Loucy (cell line): ENCODE measurements at regions not wholly inside any gene's neighbourhood (a gene's known extent, or its start where the extent isn't known, plus 50 kb on each side); places are given as distances from the start of the nearest gene placed in this dataset.

Source experiments
- H2AFZ ChIP-seq: fragments of 200-600 bp; sonication (generic); 2 replicates; pipeline ENCODE4 v1.6.0; 2016; ENCODE audit warnings: antibody characterized with exemption, mild to moderate bottlenecking, low read length, moderate library complexity
- H3F3A ChIP-seq: fragments of 200-600 bp; 2 replicates; pipeline ENCODE4 v1.6.0; 2016; ENCODE audit warnings: antibody characterized with exemption, low read depth, mild to moderate bottlenecking
- H3K27me3 ChIP-seq: fragments of 200-600 bp; sonication (generic); 2 replicates; pipeline ENCODE4 v1.6.1; 2014; ENCODE audit warnings: low read length, mild to moderate bottlenecking; ENCODE audit not compliant: insufficient read depth, poor library complexity, severe bottlenecking
- H3K36me3 ChIP-seq: fragments of 200-600 bp; sonication (generic); 2 replicates; pipeline ENCODE4 v1.6.1; 2016; ENCODE audit warnings: low read length; ENCODE audit not compliant: insufficient read depth
- H3K4me1 ChIP-seq: fragments of 200-600 bp; sonication (generic); 2 replicates; pipeline ENCODE4 v1.5.1; 2014; ENCODE audit warnings: low read length, mild to moderate bottlenecking; ENCODE audit not compliant: insufficient read depth, poor library complexity, severe bottlenecking
- H3K4me2 ChIP-seq: fragments of 200-600 bp; sonication (generic); 2 replicates; pipeline ENCODE4 v1.6.0; 2014; ENCODE audit warnings: antibody characterized with exemption, low read length, low read depth, mild to moderate bottlenecking; ENCODE audit not compliant: poor library complexity, severe bottlenecking
- H3K4me3 ChIP-seq: fragments of 200-600 bp; sonication (generic); 2 replicates; pipeline ENCODE4 v1.5.1; 2014; ENCODE audit warnings: low read length, mild to moderate bottlenecking, mixed read lengths; ENCODE audit not compliant: poor library complexity, severe bottlenecking
- H3K79me2 ChIP-seq: fragments of 200-600 bp; sonication (generic); 2 replicates; pipeline ENCODE4 v1.6.1; 2014; ENCODE audit warnings: low read length; ENCODE audit not compliant: insufficient read depth
- H3K9ac ChIP-seq: fragments of 200-600 bp; sonication (generic); 2 replicates; pipeline ENCODE4 v1.6.0; 2014; ENCODE audit warnings: mild to moderate bottlenecking, low read depth, low read length, moderate library complexity; ENCODE audit not compliant: poor library complexity, severe bottlenecking
- H3K9me2 ChIP-seq: fragments of 200-600 bp; sonication (generic); replicated peaks from 2 replicates; pipeline ENCODE4 v1.6.1; 2016; ENCODE audit warnings: low read depth, low read length, mixed read lengths
- H3K9me3 ChIP-seq: fragments of 200-600 bp; sonication (generic); 2 replicates; pipeline ENCODE4 v1.6.1; 2014; ENCODE audit warnings: mild to moderate bottlenecking, antibody characterized with exemption, low read length, low read depth; ENCODE audit not compliant: insufficient read depth
- H4K20me1 ChIP-seq: fragments of 200-600 bp; sonication (generic); 2 replicates; pipeline ENCODE4 v1.6.0; 2014; ENCODE audit warnings: antibody characterized with exemption, low read length, mild to moderate bottlenecking; ENCODE audit not compliant: insufficient read depth, poor library complexity, severe bottlenecking
- CTCF ChIP-seq: fragments of 200-600 bp; sonication (generic); conservative IDR thresholded peaks from 2 replicates; pipeline ENCODE4 v1.5.1; 2014; ENCODE audit warnings: mild to moderate bottlenecking, antibody characterized with exemption, low read length
- EZH2phosphoT487 ChIP-seq: fragments of 200-600 bp; IDR thresholded peaks from 2 replicates; pipeline ENCODE4 v1.6.1; 2018; ENCODE audit warnings: antibody characterized with exemption, mild to moderate bottlenecking, moderate library complexity, borderline replicate concordance

- Histone ChIP-seq H2AFZ (no peak overlapping the region), H3K4me3 (no peak overlapping the region), H3K27me3 (no peaks in the 10 kb centered on the region), H3K9ac (no peak overlapping the region), H3K9me3 (no peaks in the 10 kb centered on the region), H4K20me1 (no peaks in the 10 kb centered on the region), H3F3A (no peaks in the 10 kb centered on the region), H3K79me2 (no peaks in the 10 kb centered on the region), H3K9me2 (no peaks in the 10 kb centered on the region), H3K4me1 (peaks cover 3% of the 10 kb centered on the region), H3K36me3 (no peaks in the 10 kb centered on the region), H3K4me2 (no peak overlapping the region)
- TF ChIP-seq EZH2phosphoT487 (no peak), CTCF (peak; percentile 67)
These were observed 76.3 kb upstream of the GLS start for GRCh38 chr2:190804182-190804795.

GRCh38 chr2:190805126-190805525 is 75.5 kb upstream of the GLS start:
- H2AFZ ChIP-seq = no peak overlapping the region
- no peaks in the 10 kb centered on the region for H3K27me3 ChIP-seq
- TF ChIP-seq CTCF (no peak), EZH2phosphoT487 (no peak)
- H4K20me1 ChIP-seq = no peaks in the 10 kb centered on the region
- H3K4me3 ChIP-seq = no peak overlapping the region
- H3K9ac ChIP-seq = no peak overlapping the region
- H3K9me2 ChIP-seq = no peaks in the 10 kb centered on the region
- no peaks in the 10 kb centered on the region for H3K36me3 ChIP-seq
- no peaks in the 10 kb centered on the region for H3K79me2 ChIP-seq
- H3K9me3 ChIP-seq = no peaks in the 10 kb centered on the region
- peaks cover 9% of the 10 kb centered on the region for H3K4me1 ChIP-seq
- no peak overlapping the region for H3K4me2 ChIP-seq
- no peaks in the 10 kb centered on the region for H3F3A ChIP-seq

- Histone ChIP-seq H3K79me2 (no peaks in the 10 kb centered on the region), H2AFZ (0 out of 2 replicates have a peak overlapping the region, but pooled peaks have one; percentile 6), H3K4me3 (no peak overlapping the region), H3K9ac (no peak overlapping the region), H3K9me2 (no peaks in the 10 kb centered on the region), H3K4me2 (no peak overlapping the region), H3F3A (no peaks in the 10 kb centered on the region), H3K36me3 (no peaks in the 10 kb centered on the region), H3K27me3 (no peaks in the 10 kb centered on the region), H3K4me1 (peaks cover 9% of the 10 kb centered on the region), H3K9me3 (no peaks in the 10 kb centered on the region), H4K20me1 (no peaks in the 10 kb centered on the region)
- TF ChIP-seq EZH2phosphoT487 (no peak), CTCF (no peak)
These were observed 74.8 kb upstream of the GLS start for GRCh38 chr2:190805843-190806242.
